8988T (cell line): ENCODE measurements at regions not wholly inside any gene's neighbourhood (a gene's known extent, or its start where the extent isn't known, plus 50 kb on each side); places are given as distances from the start of the nearest gene placed in this dataset.
"Not testable (repeated sequence)": the region's sequence is repeated elsewhere in the genome, so short reads cannot be mapped to it uniquely, and the experiment has no call there.

Experiments
- DNase-seq: peaks from one replicate; pipeline ENCODE4 v3.0.0; 2011

GRCh38 chr16:60763869-60764268 lies 1272.4 kb downstream of the CDH8 start:
- no peak for DNase-seq

- DNase-seq, result no peak
Measured at GRCh38 chr16:60755907-60756306, 1280.3 kb downstream of the CDH8 start.

DNA sequence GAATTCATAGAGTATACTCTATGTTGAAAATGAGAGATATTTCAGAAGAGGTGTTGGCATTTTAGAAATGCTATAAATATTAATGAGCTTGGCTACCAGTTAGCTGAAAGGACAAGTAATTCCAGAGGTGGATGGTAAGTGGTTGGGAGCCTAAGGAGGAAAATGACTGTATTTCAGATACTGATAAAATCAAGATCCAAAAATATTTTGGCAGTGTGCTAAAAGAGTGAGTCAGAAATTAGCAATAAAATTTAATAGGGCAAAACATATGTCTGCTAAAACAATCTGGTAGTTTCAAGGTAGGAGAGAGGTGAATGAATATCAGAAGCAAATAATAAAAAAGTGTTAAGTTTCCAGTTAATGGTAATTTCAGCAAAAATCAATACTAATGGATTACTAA lies 1287.9 kb downstream of the CDH8 start:
- no peak for DNase-seq

- no peak for DNase-seq
Measured at GRCh38 chr16:60744198-60744597, 1292.0 kb downstream of the CDH8 start.

- no peak for DNase-seq
Measured at GRCh38 chr16:60741810-60742209, 1294.4 kb downstream of the CDH8 start.

- no peak for DNase-seq
Measured at GRCh38 chr16:60739737-60740683, 1296.2 kb downstream of the CDH8 start.

- no peak for DNase-seq
Measured at GRCh38 chr16:60731329-60732050, 1304.7 kb downstream of the CDH8 start.

- no peak for DNase-seq
Measured at GRCh38 chr16:60729051-60729450, 1307.2 kb downstream of the CDH8 start.

- DNase-seq, result no peak
Measured at GRCh38 chr16:60727851-60728250, 1308.4 kb downstream of the CDH8 start.

DNA sequence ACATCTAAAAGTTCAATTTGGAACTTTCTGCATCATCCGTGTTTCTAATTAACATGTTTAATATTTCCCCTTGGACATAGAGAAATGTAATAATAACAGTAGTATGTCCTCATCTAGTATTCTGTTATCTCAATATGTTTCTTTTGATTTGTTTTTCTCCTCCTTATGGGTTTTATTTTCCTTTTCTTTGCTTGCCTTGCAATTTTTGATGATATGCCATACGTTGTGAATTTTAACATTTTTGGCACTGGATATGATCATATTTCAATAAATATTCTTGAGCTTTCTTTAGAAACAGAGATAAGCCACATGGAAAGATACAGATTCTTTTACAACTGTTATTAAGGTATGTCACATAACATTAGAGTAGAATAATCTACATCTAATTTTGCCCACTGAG lies 1316.2 kb downstream of the CDH8 start:
- no peak for DNase-seq

DNA sequence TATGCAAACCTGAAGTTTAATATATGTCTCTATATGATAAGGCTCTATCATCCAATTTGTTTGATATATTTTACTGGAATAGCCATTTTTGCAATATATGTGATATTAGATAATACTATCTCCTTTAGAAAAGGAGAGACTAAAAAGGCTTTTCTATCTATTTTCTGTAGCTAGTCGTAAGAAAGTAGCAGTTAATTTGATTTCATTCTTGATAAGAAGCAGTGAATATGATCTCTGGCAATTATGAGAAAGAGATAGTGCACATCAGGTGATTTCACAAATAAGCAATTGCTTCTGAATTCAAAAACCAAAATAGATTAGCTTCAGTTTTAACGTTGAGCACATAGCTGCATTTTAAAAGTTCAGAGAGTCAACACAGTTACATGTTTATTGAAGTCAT lies 1318.4 kb downstream of the CDH8 start:
- no peak for DNase-seq

DNA sequence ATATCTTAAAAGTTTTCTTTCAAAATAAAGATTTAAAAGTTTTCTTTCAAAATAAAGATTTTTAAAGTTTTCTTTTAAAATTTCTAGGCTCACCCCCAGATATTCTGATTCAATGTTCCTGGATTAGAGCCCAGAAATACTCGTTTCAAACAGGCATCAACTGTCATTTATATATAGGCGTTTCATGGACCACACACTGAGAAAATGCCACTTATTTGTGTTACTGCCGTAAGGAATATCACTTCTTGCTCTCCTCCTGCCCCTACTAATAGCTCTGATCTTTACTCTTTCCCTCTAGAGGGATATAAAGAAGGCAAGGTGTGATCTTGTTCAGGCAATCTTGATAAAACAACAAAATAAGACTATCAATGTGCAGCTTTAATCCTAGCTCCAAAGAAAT lies 1324.1 kb downstream of the CDH8 start:
- no peak for DNase-seq

DNA sequence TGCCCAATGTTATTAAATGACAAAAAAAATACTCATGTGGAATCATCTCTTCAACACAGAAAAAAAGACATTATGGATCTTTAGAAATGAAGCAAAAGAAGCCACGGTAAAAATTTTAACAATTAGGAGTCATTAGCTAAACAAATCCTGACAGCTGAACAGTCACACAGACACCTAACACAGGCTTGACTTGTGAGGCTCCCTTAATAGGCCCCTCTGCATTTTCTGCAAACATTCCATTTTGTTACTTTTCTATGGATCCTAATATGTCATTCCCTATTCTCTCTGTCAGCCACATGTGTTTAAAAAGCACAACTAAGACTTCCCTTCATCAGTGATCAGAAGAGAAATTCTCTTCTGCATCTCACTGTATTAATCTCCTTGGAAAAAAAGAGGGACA lies 1331.5 kb downstream of the CDH8 start:
- DNase-seq, result no peak

- DNase-seq, result no peak
Measured at GRCh38 chr16:60703096-60703495, 1333.1 kb downstream of the CDH8 start.

- DNase-seq, result no peak
Measured at GRCh38 chr16:60686824-60687223, 1349.4 kb downstream of the CDH8 start.

DNA sequence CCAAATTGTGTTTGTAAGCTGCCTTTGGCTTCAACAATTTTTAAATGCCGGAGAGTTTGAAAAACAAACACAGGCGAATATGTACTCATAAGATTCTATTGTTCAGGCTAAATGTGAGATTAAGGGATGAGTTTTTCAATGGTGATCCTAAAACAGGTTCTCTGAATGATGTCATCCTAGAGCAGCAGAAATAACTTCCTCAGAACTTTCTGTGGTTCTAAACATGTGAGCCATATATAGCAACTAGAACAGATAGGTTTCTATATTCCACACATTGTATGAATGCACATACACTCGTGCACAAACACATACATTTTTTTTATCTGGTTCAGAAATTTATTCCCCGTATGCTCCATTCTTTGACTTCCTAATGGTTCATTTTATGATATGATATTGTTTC lies 1352.2 kb downstream of the CDH8 start:
- DNase-seq, result no peak

DNA sequence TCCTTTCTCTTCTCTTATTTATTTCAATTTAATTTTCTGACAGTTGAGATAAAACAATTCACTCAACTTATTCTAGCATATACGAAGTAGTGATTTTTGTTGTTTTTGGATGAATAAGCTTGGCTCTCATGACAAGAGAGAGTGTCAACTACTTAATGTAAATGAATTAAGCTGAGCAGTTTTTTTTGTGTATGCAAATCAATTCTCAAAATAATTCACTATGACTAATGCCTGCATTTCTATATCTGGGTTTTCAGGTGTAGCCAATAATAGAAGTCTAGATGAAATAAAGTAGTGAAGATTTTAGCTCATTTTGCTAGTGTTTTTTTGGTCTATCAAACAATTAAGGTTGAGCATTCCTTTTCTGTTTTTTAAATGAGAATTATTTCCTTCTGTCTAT lies 1354.0 kb downstream of the CDH8 start:
- DNase-seq, result no peak

- DNase-seq, result no peak
Measured at GRCh38 chr16:60681043-60681442, 1355.2 kb downstream of the CDH8 start.

- DNase-seq, result no peak
Measured at GRCh38 chr16:60675022-60675421, 1361.2 kb downstream of the CDH8 start.

- no peak for DNase-seq
Measured at GRCh38 chr16:60674241-60674640, 1362.0 kb downstream of the CDH8 start.

- no peak for DNase-seq
Measured at GRCh38 chr16:60655514-60656153, 1380.6 kb downstream of the CDH8 start.

DNA sequence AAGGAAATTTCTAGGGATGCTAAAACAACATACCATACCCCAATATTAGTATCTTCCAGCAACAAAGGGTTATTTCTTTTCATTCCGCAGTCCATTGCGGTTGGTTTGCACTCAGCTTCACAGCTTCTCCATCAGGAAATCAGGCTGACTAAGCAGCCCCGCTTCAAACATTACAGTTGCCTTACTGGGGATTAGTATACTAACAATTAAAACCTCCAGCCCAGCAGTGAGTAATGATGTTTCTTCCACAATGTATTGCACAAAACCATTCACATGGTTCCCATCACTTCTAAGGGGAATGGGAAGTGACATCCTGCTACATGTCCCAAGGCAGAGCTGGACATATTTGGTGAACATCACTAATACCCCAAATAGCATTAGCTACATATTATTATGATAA lies 1384.9 kb downstream of the CDH8 start:
- DNase-seq, result no peak

DNA sequence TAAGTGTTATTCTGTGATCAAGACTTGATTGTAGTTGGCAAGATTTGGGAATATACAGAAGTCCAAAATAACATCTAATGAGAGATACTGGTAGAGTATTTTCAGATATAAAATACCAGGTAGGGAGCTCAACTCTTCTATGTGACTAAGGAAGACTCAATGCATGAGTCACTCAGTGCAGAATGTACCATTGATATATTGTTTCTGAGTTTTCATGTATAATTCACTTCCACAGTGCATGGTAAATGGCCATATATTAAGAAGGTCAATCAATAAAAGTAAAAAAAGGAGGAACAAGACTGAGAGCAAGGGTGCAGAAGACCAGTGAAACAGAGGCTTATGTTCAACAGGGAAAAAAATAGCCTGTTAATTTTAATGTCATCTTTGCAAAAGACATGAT lies 1387.9 kb downstream of the CDH8 start:
- DNase-seq, result no peak

DNA sequence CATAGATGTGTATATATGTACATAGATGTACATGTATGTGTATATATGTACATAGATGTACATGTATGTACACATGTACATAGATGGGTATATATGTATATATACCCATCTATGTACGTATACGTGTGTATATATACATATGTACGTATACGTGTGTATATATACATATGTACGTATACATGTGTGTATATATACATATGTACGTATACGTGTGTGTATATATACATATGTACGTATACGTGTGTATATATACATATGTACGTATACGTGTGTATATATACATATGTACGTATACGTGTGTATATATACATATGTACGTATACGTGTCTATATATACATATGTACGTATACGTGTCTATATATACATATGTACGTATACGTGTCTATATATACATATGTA lies 1388.8 kb downstream of the CDH8 start:
- DNase-seq, result not testable (repeated sequence)
